Activated CD8-positive, alpha-beta memory T cell treated with anti-CD3 and anti-CD28 coated beads, Interleukin-2, amount 10 ng/mL, durations not matched to agents 7 days and 5 days (primary cell): ENCODE measurements at regions not wholly inside any gene's neighbourhood (a gene's known extent, or its start where the extent isn't known, plus 50 kb on each side); places are given as distances from the start of the nearest gene placed in this dataset.
"Not testable (repeated sequence)": the region's sequence is repeated elsewhere in the genome, so short reads cannot be mapped to it uniquely, and the experiment has no call there.

Experiments
- ATAC-seq: fragments of 150-1000 bp; cut with Tn5 transposase; one replicate; pipeline ENCODE4 v1.10.0; 2021; ENCODE audit warnings: moderate library complexity
- CTCF ChIA-PET: fragments of 350-600 bp; sonication (Branson Sonifier 250); formaldehyde crosslinking; loops from one replicate; lab custom pipeline; 2021; ENCODE audit warnings: antibody characterized with exemption; lab: Charles Lee
- DNase-seq: peaks from one replicate; pipeline ENCODE4 v3.0.0-alpha.2; 2020
- H3K27ac Mint-ChIP-seq: one replicate; pipeline ENCODE4 v1.8.0; 2021; ENCODE audit warnings: mild to moderate bottlenecking, mixed read lengths
- H3K27me3 Mint-ChIP-seq: one replicate; pipeline ENCODE4 v1.8.0; 2021; ENCODE audit warnings: mixed read lengths
- H3K36me3 Mint-ChIP-seq: one replicate; pipeline ENCODE4 v1.8.0; 2021; ENCODE audit warnings: mild to moderate bottlenecking, mixed read lengths
- H3K4me1 Mint-ChIP-seq: one replicate; pipeline ENCODE4 v1.8.0; 2021; ENCODE audit warnings: mixed read lengths
- H3K4me3 Mint-ChIP-seq: one replicate; pipeline ENCODE4 v1.8.0; 2021; ENCODE audit warnings: mild to moderate bottlenecking, moderate library complexity, mixed read lengths
- H3K9me3 Mint-ChIP-seq: one replicate; pipeline ENCODE4 v1.8.0; 2022; ENCODE audit warnings: low read depth, mixed read lengths

DNA sequence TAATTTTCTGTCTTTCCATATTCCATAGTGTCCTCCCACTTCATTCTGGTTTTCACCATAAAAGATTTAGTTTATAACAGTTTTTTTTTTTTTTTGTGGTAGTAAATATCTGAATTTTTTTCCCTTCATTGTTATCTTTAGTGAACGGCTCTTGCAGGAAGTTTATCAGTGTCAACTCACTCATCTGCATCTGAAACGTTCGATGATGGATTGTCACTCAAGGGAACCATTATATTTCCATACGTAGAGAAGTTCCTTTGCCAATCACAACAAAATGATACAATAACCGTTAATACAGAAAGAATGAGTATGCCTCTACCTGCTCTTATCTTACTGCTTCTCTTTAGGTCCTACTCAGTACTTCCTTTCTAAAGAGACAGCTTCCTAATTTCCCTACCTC, 651.2 kb upstream of the KCNMB2 start:
- ATAC-seq, result no peak
- Mint-ChIP-seq H3K9me3 (no peaks in the 10 kb centered on the region), H3K36me3 (no peaks in the 10 kb centered on the region), H3K27ac (no peak overlapping the region), H3K27me3 (no peaks in the 10 kb centered on the region), H3K4me1 (peaks cover 2% of the 10 kb centered on the region), H3K4me3 (no peak overlapping the region)
- DNase-seq, result no peak
- CTCF ChIA-PET, result no interaction called here

DNA sequence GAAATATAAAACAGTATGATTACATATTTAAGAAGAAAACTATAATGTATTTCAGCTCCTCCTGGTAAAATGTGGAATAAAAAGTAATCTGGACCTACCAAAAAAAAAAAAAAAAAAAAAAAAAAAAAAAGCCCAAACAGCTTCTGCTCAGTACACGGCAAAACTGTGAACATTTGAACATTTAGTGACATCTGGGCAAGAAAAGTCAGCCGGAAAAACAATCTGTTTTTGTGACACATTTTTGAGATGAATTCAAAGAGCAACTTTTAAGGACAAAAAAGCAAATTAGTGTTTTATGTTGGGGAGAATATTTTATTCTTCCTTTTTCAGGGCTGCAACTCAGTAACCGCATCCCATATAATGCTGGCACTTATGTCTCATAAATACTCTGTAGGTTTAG, 649.7 kb upstream of the KCNMB2 start:
- Mint-ChIP-seq H3K4me3 (no peak overlapping the region), H3K36me3 (no peaks in the 10 kb centered on the region), H3K27me3 (no peaks in the 10 kb centered on the region), H3K9me3 (no peaks in the 10 kb centered on the region), H3K4me1 (peaks cover 2% of the 10 kb centered on the region), H3K27ac (no peak overlapping the region)
- DNase-seq, result no peak
- no peak for ATAC-seq
- CTCF ChIA-PET, result no interaction called here

DNA sequence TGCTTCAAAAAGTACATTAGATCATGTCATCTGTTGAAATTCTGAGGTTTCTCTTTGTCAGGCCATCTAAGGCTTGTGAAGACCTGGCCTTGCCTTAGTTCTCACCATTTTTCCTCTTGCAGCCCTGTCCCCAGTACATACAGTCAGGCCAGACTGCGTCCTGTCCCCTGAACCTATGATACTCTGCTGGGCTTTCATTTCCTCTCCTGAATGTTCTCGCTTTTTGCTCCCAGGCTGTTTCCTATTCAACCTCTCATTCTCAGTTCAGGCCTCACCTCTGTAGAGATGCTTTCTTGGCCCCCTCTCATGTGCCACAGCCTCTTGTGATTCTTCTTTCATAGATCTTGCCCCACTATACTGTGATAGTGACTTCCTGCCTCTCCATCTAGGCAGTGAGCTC, 648.8 kb upstream of the KCNMB2 start:
- no peaks in the 10 kb centered on the region for H3K4me1 Mint-ChIP-seq
- H3K27ac Mint-ChIP-seq, result no peak overlapping the region
- H3K9me3 Mint-ChIP-seq, result no peaks in the 10 kb centered on the region
- no peak for DNase-seq
- CTCF ChIA-PET, result no interaction called here
- H3K4me3 Mint-ChIP-seq, result no peak overlapping the region
- H3K36me3 Mint-ChIP-seq, result no peaks in the 10 kb centered on the region
- ATAC-seq, result no peak
- no peaks in the 10 kb centered on the region for H3K27me3 Mint-ChIP-seq

DNA sequence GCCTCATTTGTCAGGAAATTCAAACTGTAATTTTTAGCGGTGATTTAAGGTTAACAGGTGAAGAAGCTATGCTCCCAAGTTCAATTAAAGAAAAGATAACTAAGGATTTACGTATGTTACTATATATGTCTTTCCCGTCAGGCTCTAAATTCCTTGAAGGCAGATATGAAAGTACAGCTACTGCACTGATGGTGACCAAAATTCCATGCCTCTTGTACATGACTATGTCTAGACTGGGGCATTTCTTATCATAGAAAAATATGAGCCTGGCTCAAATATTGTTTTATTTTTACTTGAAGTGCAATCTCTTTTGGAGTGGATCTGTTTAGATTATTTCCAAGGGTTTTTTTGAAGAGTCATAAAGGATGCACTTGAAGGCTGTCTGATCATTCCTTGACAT, 647.1 kb upstream of the KCNMB2 start:
- Mint-ChIP-seq H3K36me3 (no peaks in the 10 kb centered on the region), H3K9me3 (peaks cover 2% of the 10 kb centered on the region), H3K27me3 (no peaks in the 10 kb centered on the region), H3K4me3 (no peak overlapping the region), H3K4me1 (no peaks in the 10 kb centered on the region), H3K27ac (no peak overlapping the region)
- ATAC-seq (no peak), DNase-seq (no peak)
- CTCF ChIA-PET, result no interaction called here

DNA sequence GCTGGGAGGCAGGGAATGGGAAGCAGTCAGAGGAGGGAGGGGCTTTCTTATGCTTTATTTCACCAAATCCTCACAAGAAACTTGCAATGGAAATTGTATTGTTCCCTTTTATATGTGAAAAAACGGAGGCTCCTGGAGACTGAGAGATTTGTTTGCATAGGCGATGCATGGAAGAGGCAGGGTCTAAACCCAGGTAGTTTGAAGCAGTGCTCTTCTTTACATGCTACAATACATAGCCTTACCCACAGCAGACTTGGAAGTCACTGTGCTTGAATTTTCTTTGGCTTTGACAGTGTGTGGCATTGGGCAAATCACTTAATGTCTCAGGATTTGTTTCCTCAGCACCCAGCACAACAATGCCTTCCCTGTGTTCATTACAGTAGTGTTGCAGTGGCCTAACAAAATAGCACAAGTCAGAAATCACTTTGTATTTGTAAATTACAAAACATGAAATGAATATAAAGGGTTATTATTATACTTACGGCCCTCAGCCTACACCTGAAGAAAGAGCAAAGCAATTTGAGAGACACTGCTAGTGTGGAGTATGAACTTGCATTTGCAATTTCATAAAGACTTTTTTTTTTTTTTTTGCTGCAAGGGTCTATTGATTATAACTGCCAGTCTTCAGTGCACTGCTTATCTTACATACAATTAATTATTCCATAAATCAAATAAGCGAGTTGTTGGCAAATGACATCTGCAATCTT, 646.4 kb upstream of the KCNMB2 start:
- ATAC-seq (no peak), DNase-seq (no peak)
- peaks cover 2% of the 10 kb centered on the region for H3K9me3 Mint-ChIP-seq
- no peaks in the 10 kb centered on the region for H3K4me1 Mint-ChIP-seq
- no peaks in the 10 kb centered on the region for H3K27me3 Mint-ChIP-seq
- H3K36me3 Mint-ChIP-seq, result no peaks in the 10 kb centered on the region
- no peak overlapping the region for H3K27ac Mint-ChIP-seq
- H3K4me3 Mint-ChIP-seq, result no peak overlapping the region
- CTCF ChIA-PET, result interaction anchor here (0.6 kb wide), 1 partner anchor 802 kb away, joined by 3 read pairs; no protein-coding TSS in a partner anchor

DNA sequence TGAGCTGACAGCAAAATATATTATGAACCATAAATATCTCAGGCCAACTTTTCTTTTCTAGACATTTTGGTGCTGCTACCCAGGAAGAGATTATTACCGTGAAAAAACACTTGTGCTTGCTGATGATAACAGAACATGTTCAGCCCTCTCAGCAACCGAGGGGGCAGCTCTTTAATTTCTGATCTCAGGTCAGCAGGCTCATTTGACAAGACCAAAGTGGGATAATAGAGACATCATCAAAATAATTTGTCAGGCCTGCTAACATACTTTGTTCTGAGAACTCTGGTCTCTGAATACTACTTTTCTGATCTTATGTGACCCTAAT, 645.9 kb upstream of the KCNMB2 start:
- H3K9me3 Mint-ChIP-seq, result peaks cover 2% of the 10 kb centered on the region
- no peak overlapping the region for H3K4me3 Mint-ChIP-seq
- H3K27ac Mint-ChIP-seq, result no peak overlapping the region
- no peaks in the 10 kb centered on the region for H3K4me1 Mint-ChIP-seq
- DNase-seq, result no peak
- CTCF ChIA-PET, result interaction anchor here (0.6 kb wide), 1 partner anchor 802 kb away, joined by 3 read pairs; no protein-coding TSS in a partner anchor
- H3K27me3 Mint-ChIP-seq, result no peaks in the 10 kb centered on the region
- H3K36me3 Mint-ChIP-seq, result no peaks in the 10 kb centered on the region
- ATAC-seq, result no peak

DNA sequence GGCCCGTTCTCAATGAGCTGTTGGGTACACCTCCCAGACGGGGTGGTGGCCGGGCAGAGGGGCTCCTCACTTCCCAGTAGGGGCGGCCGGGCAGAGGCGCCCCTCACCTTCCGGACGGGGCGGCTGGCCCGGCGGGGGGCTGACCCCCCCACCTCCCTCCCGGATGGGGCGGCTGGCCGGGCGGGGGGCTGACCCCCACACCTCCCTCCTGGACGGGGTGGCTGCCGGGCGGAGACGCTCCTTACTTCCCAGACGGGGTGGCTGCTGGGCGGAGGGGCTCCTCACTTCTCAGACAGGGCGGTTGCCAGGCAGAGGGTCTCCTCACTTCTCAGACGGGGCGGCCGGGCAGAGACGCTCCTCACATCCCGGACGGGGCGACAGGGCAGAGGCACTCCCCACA, 644.7 kb upstream of the KCNMB2 start:
- CTCF ChIA-PET, H3K4me1 Mint-ChIP-seq, H3K27ac Mint-ChIP-seq, H3K36me3 Mint-ChIP-seq, H3K4me3 Mint-ChIP-seq, DNase-seq, H3K27me3 Mint-ChIP-seq, H3K9me3 Mint-ChIP-seq, ATAC-seq: not testable (repeated sequence)

DNA sequence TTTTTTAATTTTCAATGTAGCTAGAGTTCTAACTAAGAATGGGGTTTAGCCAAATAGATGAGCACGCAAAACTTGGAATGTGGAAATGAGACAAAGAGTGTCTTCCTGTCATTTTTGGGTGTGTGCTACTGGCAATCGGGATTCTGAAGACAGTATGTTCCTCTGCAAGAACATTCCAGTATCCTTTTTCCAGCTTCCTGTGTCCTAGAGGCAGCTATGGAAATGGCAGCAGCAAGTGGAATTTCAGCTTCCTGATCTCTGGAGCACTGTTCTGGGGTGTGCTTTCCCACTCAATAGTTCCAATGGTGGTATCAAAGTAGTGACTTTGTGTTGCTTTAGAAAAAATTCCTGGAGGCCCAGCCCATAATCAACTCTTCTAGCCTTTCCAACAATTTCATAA, 642.9 kb upstream of the KCNMB2 start:
- Mint-ChIP-seq H3K4me1 (no peaks in the 10 kb centered on the region), H3K27ac (no peak overlapping the region), H3K27me3 (no peaks in the 10 kb centered on the region), H3K36me3 (peaks cover 2% of the 10 kb centered on the region), H3K9me3 (peaks cover 4% of the 10 kb centered on the region), H3K4me3 (no peak overlapping the region)
- DNase-seq (no peak), ATAC-seq (no peak)
- CTCF ChIA-PET, result no interaction called here

DNA sequence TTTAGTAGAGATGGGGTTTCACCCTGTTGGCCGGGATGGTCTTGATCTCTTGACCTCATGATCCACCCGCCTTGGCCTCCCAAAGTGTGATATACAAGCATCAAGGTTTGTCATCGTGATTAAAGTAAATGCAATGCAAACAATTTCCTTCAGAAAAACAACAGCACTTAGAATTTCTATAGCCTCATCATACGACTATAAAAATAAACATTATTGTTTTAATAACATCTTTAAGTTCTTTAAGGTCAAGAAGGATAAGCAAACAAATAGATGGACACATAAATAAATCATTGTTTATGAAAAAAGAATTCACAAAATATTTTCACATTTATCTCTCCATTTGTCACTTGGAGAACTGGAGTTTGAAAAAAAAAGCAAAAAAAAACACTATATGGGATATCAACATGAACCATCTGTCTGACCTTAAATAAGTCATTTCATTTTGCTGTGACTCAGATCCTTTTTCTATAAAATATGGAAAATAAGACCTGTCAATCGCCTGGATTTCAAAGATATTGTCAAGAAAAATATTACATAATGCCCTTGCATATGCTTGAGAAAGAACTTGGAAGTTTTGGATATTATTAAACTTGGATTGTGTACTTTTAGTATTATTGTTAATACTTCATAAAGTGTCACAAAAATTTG, 642.0 kb upstream of the KCNMB2 start:
- CTCF ChIA-PET, result no interaction called here
- no peak for DNase-seq

DNA sequence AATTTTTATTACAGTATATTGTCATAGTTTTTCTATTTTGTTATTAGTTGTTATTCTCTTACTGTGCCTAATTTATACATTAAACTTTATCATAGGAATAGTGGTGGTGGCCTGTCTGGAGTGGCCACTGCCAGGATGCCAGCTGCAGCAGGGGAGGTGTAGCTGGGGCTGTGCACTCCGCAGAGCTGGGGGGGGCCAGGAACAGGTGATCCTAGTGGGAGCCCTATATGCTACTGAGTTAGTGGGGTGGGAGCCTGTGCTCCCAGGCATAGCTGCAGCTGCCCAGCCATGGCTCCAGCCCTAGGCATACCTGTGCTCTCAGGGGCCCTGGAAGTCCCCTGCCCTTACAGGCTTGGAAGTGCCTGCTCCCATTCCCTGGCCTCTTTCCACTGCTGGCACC, 638.1 kb upstream of the KCNMB2 start:
- Mint-ChIP-seq H3K4me1 (no peaks in the 10 kb centered on the region), H3K4me3 (no peak overlapping the region), H3K27me3 (no peaks in the 10 kb centered on the region), H3K27ac (no peak overlapping the region), H3K9me3 (peaks cover 5% of the 10 kb centered on the region), H3K36me3 (peaks cover 5% of the 10 kb centered on the region)
- CTCF ChIA-PET, result no interaction called here
- no peak for ATAC-seq
- no peak for DNase-seq

More for the DNA sequence above, 642.0 kb upstream of the KCNMB2 start:
- H3K27me3 Mint-ChIP-seq, result no peaks in the 10 kb centered on the region
- peaks cover 2% of the 10 kb centered on the region for H3K36me3 Mint-ChIP-seq
- no peak overlapping the region for H3K4me3 Mint-ChIP-seq
- H3K4me1 Mint-ChIP-seq, result no peaks in the 10 kb centered on the region
- H3K27ac Mint-ChIP-seq, result no peak overlapping the region
- H3K9me3 Mint-ChIP-seq, result peaks cover 4% of the 10 kb centered on the region
- no peak for ATAC-seq

DNA sequence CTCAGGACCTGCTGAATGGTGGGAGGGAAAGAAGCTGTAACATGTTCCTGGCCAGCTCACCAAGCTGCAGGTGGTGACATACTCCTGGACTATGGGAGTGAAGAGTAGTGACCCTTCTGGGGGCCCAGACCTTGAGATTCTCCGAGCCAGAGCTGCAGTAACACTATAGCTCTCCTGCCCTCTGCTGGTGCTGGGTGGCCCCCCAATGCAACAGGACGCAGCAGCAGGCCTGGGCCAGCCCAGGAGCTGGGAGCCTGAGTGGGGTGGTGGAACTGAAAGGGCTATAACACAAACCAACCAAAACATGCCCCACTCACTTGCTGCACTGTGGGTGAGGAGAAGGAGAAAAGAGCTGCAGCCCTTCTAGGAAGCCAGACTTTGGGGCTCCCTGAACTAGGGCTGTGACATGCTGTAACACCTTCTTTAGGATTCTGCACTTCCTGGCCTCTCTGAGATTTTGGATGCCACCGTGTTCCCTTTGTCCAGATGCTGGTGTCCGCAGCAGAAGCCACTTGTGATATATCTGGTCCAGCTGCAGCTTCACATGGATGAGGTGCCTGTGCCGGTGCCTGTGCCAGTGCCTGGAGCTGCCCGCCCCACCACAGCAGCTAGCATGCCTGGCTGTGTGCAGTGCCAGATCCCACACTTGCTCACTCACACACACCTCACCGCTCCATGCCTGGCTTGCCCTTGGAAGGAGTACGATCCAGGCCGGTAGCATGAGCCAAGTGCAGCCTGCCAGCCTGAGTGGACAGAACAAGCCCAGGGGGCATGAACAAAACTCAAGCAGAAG, 636.8 kb upstream of the KCNMB2 start:
- no peak overlapping the region for H3K4me3 Mint-ChIP-seq
- CTCF ChIA-PET, result no interaction called here

DNA sequence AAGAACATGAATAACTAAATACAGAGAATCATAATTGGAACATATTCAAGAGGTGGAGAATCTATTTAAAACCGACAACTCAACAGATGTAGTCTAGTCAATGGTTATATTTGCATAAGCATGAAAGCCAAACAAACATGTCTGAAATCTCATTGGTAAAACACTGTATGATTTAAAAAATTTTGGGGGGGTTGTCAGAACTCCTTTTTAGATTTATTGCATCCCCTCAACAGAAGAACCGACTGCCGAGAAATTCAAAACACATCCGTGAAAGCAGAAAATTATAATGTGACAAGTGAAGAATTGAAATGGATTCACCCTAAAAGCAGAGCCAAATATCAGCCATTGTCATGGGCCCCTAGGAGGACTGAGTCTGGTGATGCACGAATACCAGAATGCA, 633.4 kb upstream of the KCNMB2 start:
- Mint-ChIP-seq H3K4me1 (no peaks in the 10 kb centered on the region), H3K36me3 (peaks cover 3% of the 10 kb centered on the region), H3K9me3 (peaks cover 3% of the 10 kb centered on the region), H3K4me3 (no peak overlapping the region), H3K27me3 (no peaks in the 10 kb centered on the region), H3K27ac (no peak overlapping the region)
- ATAC-seq (no peak), DNase-seq (no peak)
- CTCF ChIA-PET, result no interaction called here

More for the DNA sequence above, 636.8 kb upstream of the KCNMB2 start:
- Mint-ChIP-seq H3K9me3 (peaks cover 5% of the 10 kb centered on the region), H3K27ac (no peak overlapping the region), H3K36me3 (peaks cover 5% of the 10 kb centered on the region), H3K27me3 (no peaks in the 10 kb centered on the region), H3K4me1 (no peaks in the 10 kb centered on the region)
- ATAC-seq, result no peak
- no peak for DNase-seq

DNA sequence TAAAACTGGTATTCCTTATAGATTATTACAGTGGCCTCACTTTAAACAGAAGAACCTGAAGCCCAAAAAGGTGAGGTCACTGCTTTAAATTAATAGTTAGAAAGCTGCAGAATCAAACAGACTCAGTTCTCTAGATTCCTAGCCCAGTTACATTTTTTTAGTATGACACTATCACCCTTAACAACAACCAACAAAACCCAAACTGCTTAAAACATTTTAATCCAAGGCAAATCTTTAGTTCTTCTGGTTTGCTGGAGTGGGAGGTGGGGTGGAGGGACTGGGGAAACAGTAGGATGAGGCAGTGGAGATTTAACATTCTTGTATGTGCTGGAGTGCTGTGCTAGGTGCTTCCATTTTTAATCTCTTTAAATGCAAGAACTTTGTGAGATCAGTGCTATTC, 631.6 kb upstream of the KCNMB2 start:
- Mint-ChIP-seq H3K36me3 (peaks cover 3% of the 10 kb centered on the region), H3K4me1 (no peaks in the 10 kb centered on the region), H3K27me3 (no peaks in the 10 kb centered on the region), H3K4me3 (no peak overlapping the region), H3K9me3 (peaks cover 3% of the 10 kb centered on the region), H3K27ac (no peak overlapping the region)
- DNase-seq (no peak), ATAC-seq (no peak)
- CTCF ChIA-PET, result no interaction called here
